Ovary (tissue), 7 donors: ENCODE measurements at regions not wholly inside any gene's neighbourhood (a gene's known extent, or its start where the extent isn't known, plus 50 kb on each side); places are given as distances from the start of the nearest gene placed in this dataset.

Experiments
- DNase-seq, 5 donors: peaks; one replicate each; pipeline ENCODE4 v3.0.0-alpha.2; 2019 to 2020
- H3K27ac ChIP-seq, 2 donors: fragments of 200-600 bp; one replicate each; pipeline versions ENCODE4 v1.5.1 to v1.8.0; 2019 to 2022
- H3K27me3 ChIP-seq: fragments of 200-600 bp; one replicate; pipeline ENCODE4 v1.8.0; 2022
- H3K36me3 ChIP-seq: fragments of 200-600 bp; sonication (generic); one replicate; pipeline ENCODE4 v1.5.1; 2019
- H3K4me1 ChIP-seq: one replicate; pipeline ENCODE4 v1.8.1; 2013; ENCODE audit warnings: mild to moderate bottlenecking, moderate library complexity; ENCODE audit not compliant: insufficient read depth
- H3K4me3 ChIP-seq: fragments of 200-600 bp; sonication (generic); one replicate; pipeline ENCODE4 v1.5.1; 2017
- H3K9me3 ChIP-seq, 2 donors: fragments of 200-600 bp in 1 of 2; sonication (generic) in 1 of 2; one replicate each; pipeline versions ENCODE4 v1.5.1 to v1.8.1; 2013 to 2019; ENCODE audit warnings: mild to moderate bottlenecking in 1 of 2, moderate library complexity in 1 of 2
- EP300 ChIP-seq: sonication (generic); formaldehyde crosslinking; IDR thresholded peaks from one replicate; pipeline ENCODE4 v1.6.1; 2017; ENCODE audit warnings: antibody characterized with exemption
- POLR2A ChIP-seq: fragments of 450-650 bp; IDR thresholded peaks from one replicate; pipeline ENCODE4 v1.6.1; 2017; ENCODE audit warnings: antibody characterized with exemption, mild to moderate bottlenecking, moderate library complexity
- WGBS, 3 donors: extraction: QIAGEN DNeasy Blood & Tissue Kit in 1 of 3; methylation state at CpG; one replicate each; pipeline versions ENCODE4 v1.1.5 to v1.1.7; 2013 to 2017; 5-methylcytosine and 5-hydroxymethylcytosine counted together
- intact Hi-C, 4 donors: fragments of 100-400 bp; cut with DNase I; formaldehyde crosslinking; loops; one replicate each; pipeline versions ENCODE4 v1.11.0 to v1.15.1; 2022 to 2023
- TF ChIP-seq, protein P1 (sequence below), 3 donors: fragments of 450-650 bp in 2 of 3; fragments of 200-600 bp in 1 of 3; IDR thresholded peaks; one replicate each; pipeline versions ENCODE4 v1.5.1 to v1.8.0; 2016 to 2022; ENCODE audit warnings: antibody characterized with exemption in 3 of 3, mild to moderate bottlenecking in 1 of 3
- donor health status: DM: no; HTN: no; CAD: no; lungs with moderate emphysema.
- donor health status: DM: no; HTN: no; CAD: no.
- donor health status: Bipolar disorder and iron deficiency.
- donor health status: DM: no; HTN: no; CAD: no.
- donor health status: DM: yes; HTN: yes; CAD: no.

DNA sequence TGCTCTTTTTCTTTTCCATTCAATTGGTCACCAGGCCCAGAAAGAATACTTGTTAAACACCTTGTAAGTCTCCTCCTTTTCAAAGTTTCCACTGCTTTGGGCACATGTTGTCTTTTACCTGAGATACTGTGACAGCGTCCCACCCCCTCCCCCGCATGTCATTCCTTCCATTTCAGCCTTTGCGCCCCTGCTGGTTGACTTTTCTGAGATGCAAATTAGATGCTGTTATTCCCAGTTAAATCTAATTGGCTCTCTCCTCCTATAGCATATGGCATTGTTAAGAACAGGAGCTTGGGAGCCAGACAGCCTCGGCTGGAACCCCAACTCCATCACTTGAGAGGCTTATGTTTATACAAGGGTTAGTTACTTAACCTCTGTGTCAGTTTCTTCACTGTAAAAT lies 80.3 kb upstream of the GAREM1 start:
- no peak for DNase-seq
- Histone ChIP-seq H3K36me3 (no peaks in the 10 kb centered on the region), H3K27ac (no peak overlapping the region), H3K4me1 (no peaks in the 10 kb centered on the region), H3K27me3 (no peaks in the 10 kb centered on the region), H3K9me3 (no peaks in the 10 kb centered on the region), H3K4me3 (no peak overlapping the region)
- 35 to 41% (median 36%) methylated on average over 4 of the region's 4 CpGs for WGBS, 3 donors
- intact Hi-C loops = loop anchor here in 3 of 4 donors (5.0 to 10.0 kb wide), 3 partner anchors 276 to 394 kb away; no protein-coding TSS in a partner anchor
- no peak for TF ChIP-seq EP300
- TF ChIP-seq, protein P1, sequence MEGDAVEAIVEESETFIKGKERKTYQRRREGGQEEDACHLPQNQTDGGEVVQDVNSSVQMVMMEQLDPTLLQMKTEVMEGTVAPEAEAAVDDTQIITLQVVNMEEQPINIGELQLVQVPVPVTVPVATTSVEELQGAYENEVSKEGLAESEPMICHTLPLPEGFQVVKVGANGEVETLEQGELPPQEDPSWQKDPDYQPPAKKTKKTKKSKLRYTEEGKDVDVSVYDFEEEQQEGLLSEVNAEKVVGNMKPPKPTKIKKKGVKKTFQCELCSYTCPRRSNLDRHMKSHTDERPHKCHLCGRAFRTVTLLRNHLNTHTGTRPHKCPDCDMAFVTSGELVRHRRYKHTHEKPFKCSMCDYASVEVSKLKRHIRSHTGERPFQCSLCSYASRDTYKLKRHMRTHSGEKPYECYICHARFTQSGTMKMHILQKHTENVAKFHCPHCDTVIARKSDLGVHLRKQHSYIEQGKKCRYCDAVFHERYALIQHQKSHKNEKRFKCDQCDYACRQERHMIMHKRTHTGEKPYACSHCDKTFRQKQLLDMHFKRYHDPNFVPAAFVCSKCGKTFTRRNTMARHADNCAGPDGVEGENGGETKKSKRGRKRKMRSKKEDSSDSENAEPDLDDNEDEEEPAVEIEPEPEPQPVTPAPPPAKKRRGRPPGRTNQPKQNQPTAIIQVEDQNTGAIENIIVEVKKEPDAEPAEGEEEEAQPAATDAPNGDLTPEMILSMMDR (IDR thresholded peaks at IDR 0.05) = no peak

- Histone ChIP-seq H3K4me3 (no peak overlapping the region), H3K9me3 (no peaks in the 10 kb centered on the region), H3K27ac (no peak overlapping the region), H3K27me3 (no peaks in the 10 kb centered on the region), H3K4me1 (no peaks in the 10 kb centered on the region), H3K36me3 (no peaks in the 10 kb centered on the region)
- TF ChIP-seq POLR2A = no peak
- TF ChIP-seq EP300 = no peak
- TF ChIP-seq, protein P1 (IDR thresholded peaks at IDR 0.05) = peak in 2 of 3 donors; percentile 17 to 42
- intact Hi-C loops = loop anchor here (5.0 to 10.0 kb wide), 4 partner anchors 275 to 392 kb away; no protein-coding TSS in a partner anchor
- 33 to 38% (median 34%) methylated on average over 5 of the region's 5 CpGs for WGBS, 3 donors
- DNase-seq = peak; percentile 13 to 52 (median 32)
Measured at GRCh38 chr18:32549248-32550110, 78.8 kb upstream of the GAREM1 start.

DNA sequence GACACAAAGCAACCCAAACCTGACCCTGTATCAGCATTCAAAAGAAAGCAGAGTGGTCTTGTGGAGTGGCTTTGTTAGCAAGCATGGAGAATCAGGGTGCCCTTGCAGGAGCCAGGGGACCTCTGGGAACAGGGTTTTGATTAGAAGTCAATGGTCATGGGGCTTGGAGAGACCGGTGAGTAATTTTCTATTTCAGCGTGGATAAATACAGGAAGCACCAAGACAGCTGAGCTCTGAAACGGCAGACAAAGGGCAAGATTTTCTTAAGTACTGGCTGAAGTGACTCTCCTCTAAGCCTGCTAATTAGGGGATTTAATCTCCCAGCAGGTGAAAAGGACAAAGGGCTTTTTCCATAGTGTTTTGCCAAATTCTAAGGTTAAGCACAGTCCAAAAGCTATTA lies 78.0 kb upstream of the GAREM1 start:
- Histone ChIP-seq H3K4me3 (no peak overlapping the region), H3K36me3 (no peaks in the 10 kb centered on the region), H3K27ac (no peak overlapping the region), H3K4me1 (no peaks in the 10 kb centered on the region), H3K27me3 (no peaks in the 10 kb centered on the region), H3K9me3 (no peaks in the 10 kb centered on the region)
- 47 to 57% (median 49%) methylated on average over 3 of the region's 3 CpGs for WGBS, 3 donors
- TF ChIP-seq EP300 (no peak), POLR2A (no peak)
- TF ChIP-seq, protein P1 (IDR thresholded peaks at IDR 0.05) = no peak
- intact Hi-C loops = loop anchor here in 2 of 4 donors (5.0 kb wide), 2 partner anchors 386 to 391 kb away; no protein-coding TSS in a partner anchor
- DNase-seq = no peak

- TF ChIP-seq, protein P1 (IDR thresholded peaks at IDR 0.05) = no peak
- TF ChIP-seq POLR2A = no peak
- no peak for TF ChIP-seq EP300
- DNase-seq = no peak
- Histone ChIP-seq H3K36me3 (no peaks in the 10 kb centered on the region), H3K4me3 (no peak overlapping the region), H3K27ac (no peak overlapping the region), H3K27me3 (no peaks in the 10 kb centered on the region), H3K9me3 (no peaks in the 10 kb centered on the region), H3K4me1 (no peaks in the 10 kb centered on the region)
- 94 to 97% (median 95%) methylated on average over 2 of the region's 2 CpGs for WGBS, 3 donors
- intact Hi-C loops = loop anchor here in 2 of 4 donors (5.0 kb wide), 2 partner anchors 383 to 388 kb away; no protein-coding TSS in a partner anchor
Measured at GRCh38 chr18:32545631-32546030, 74.9 kb upstream of the GAREM1 start.
